Adipocyte (in vitro differentiated cells): ENCODE measurements at regions not wholly inside any gene's neighbourhood (a gene's known extent, or its start where the extent isn't known, plus 50 kb on each side); places are given as distances from the start of the nearest gene placed in this dataset.
"Not testable (repeated sequence)": the region's sequence is repeated elsewhere in the genome, so short reads cannot be mapped to it uniquely, and the experiment has no call there.

ENCODE experiments used
- DNase-seq: peaks from one replicate; pipeline ENCODE4 v3.0.0-alpha.2; 2015; ENCODE audit warnings: low read depth
- H3K27me3 ChIP-seq: replicated peaks from 2 replicates; pipeline ENCODE4 v1.7.0; 2013; ENCODE audit warnings: mild to moderate bottlenecking, low read length, moderate library complexity; ENCODE audit not compliant: control insufficient read depth, insufficient read depth
- H3K36me3 ChIP-seq: 2 replicates; pipeline ENCODE4 v1.7.0; 2013; ENCODE audit warnings: low read length, mild to moderate bottlenecking, moderate library complexity; ENCODE audit not compliant: control insufficient read depth, insufficient read depth, severe bottlenecking
- H3K4me1 ChIP-seq: 2 replicates; pipeline ENCODE4 v1.7.0; 2013; ENCODE audit warnings: mild to moderate bottlenecking, low read length, moderate library complexity; ENCODE audit not compliant: control insufficient read depth, insufficient read depth
- H3K4me3 ChIP-seq: 2 replicates; pipeline ENCODE4 v1.7.0; 2013; ENCODE audit warnings: mild to moderate bottlenecking, low read length, moderate library complexity
- H3K9ac ChIP-seq: 2 replicates; pipeline ENCODE4 v1.7.0; 2013; ENCODE audit warnings: mild to moderate bottlenecking, low read length, moderate library complexity
- H3K9me3 ChIP-seq: 2 replicates; pipeline ENCODE4 v1.7.0; 2013; ENCODE audit warnings: mild to moderate bottlenecking, low read length, moderate library complexity; ENCODE audit not compliant: control insufficient read depth

- Histone ChIP-seq H3K4me3 (no peak overlapping the region), H3K9ac (no peak overlapping the region), H3K36me3 (no peaks in the 10 kb centered on the region), H3K4me1 (peaks cover 13% of the 10 kb centered on the region), H3K9me3 (no peaks in the 10 kb centered on the region), H3K27me3 (no peaks in the 10 kb centered on the region)
- DNase-seq, result no peak
Measured at GRCh38 chr1:232426801-232427200, 203.1 kb downstream of the SIPA1L2 start.

- Histone ChIP-seq H3K9me3 (no peaks in the 10 kb centered on the region), H3K9ac (no peak overlapping the region), H3K36me3 (no peaks in the 10 kb centered on the region), H3K4me3 (no peak overlapping the region), H3K27me3 (no peaks in the 10 kb centered on the region), H3K4me1 (peaks cover 13% of the 10 kb centered on the region)
- no peak for DNase-seq
Measured at GRCh38 chr1:232425421-232425820, 204.5 kb downstream of the SIPA1L2 start.

- no peak overlapping the region for H3K4me3 ChIP-seq
- peaks cover 9% of the 10 kb centered on the region for H3K4me1 ChIP-seq
- no peaks in the 10 kb centered on the region for H3K27me3 ChIP-seq
- no peaks in the 10 kb centered on the region for H3K9me3 ChIP-seq
- DNase-seq, result peak; percentile 38
- no peak overlapping the region for H3K9ac ChIP-seq
- H3K36me3 ChIP-seq, result no peaks in the 10 kb centered on the region
Measured at GRCh38 chr1:232423591-232423990, 206.3 kb downstream of the SIPA1L2 start.

GRCh38 chr1:232422898-232423297 lies 207.0 kb downstream of the SIPA1L2 start:
- DNase-seq, result no peak
- H3K4me1 ChIP-seq, result peaks cover 9% of the 10 kb centered on the region
- no peak overlapping the region for H3K9ac ChIP-seq
- H3K36me3 ChIP-seq, result no peaks in the 10 kb centered on the region
- no peaks in the 10 kb centered on the region for H3K9me3 ChIP-seq
- no peaks in the 10 kb centered on the region for H3K27me3 ChIP-seq
- no peak overlapping the region for H3K4me3 ChIP-seq

GRCh38 chr1:232422098-232422497 lies 207.8 kb downstream of the SIPA1L2 start:
- no peaks in the 10 kb centered on the region for H3K27me3 ChIP-seq
- peaks cover 9% of the 10 kb centered on the region for H3K4me1 ChIP-seq
- H3K9ac ChIP-seq, result no peak overlapping the region
- H3K36me3 ChIP-seq, result no peaks in the 10 kb centered on the region
- no peak overlapping the region for H3K4me3 ChIP-seq
- no peaks in the 10 kb centered on the region for H3K9me3 ChIP-seq
- DNase-seq, result peak; percentile 32

GRCh38 chr1:232421143-232421796 lies 208.7 kb downstream of the SIPA1L2 start:
- Histone ChIP-seq H3K4me3 (no peak overlapping the region), H3K27me3 (no peaks in the 10 kb centered on the region), H3K4me1 (peaks cover 9% of the 10 kb centered on the region), H3K36me3 (no peaks in the 10 kb centered on the region), H3K9me3 (no peaks in the 10 kb centered on the region), H3K9ac (no peak overlapping the region)
- DNase-seq, result no peak

GRCh38 chr1:232417636-232418248 lies 212.2 kb downstream of the SIPA1L2 start:
- no peaks in the 10 kb centered on the region for H3K27me3 ChIP-seq
- H3K9me3 ChIP-seq, result no peaks in the 10 kb centered on the region
- H3K36me3 ChIP-seq, result no peaks in the 10 kb centered on the region
- no peak overlapping the region for H3K4me3 ChIP-seq
- peaks cover under 1% of the 10 kb centered on the region for H3K4me1 ChIP-seq
- no peak for DNase-seq
- no peak overlapping the region for H3K9ac ChIP-seq

GRCh38 chr1:232416026-232416568 lies 213.8 kb downstream of the SIPA1L2 start:
- H3K9ac ChIP-seq, result no peak overlapping the region
- H3K36me3 ChIP-seq, result no peaks in the 10 kb centered on the region
- DNase-seq, result peak; percentile 22
- no peaks in the 10 kb centered on the region for H3K27me3 ChIP-seq
- no peaks in the 10 kb centered on the region for H3K9me3 ChIP-seq
- no peaks in the 10 kb centered on the region for H3K4me1 ChIP-seq
- no peak overlapping the region for H3K4me3 ChIP-seq

GRCh38 chr1:232415481-232415880 lies 214.5 kb downstream of the SIPA1L2 start:
- not testable (repeated sequence) for H3K9ac ChIP-seq, H3K4me3 ChIP-seq, H3K9me3 ChIP-seq, H3K4me1 ChIP-seq, H3K27me3 ChIP-seq, H3K36me3 ChIP-seq, DNase-seq

GRCh38 chr1:232414100-232414499 lies 215.8 kb downstream of the SIPA1L2 start:
- no peaks in the 10 kb centered on the region for H3K36me3 ChIP-seq
- no peaks in the 10 kb centered on the region for H3K27me3 ChIP-seq
- DNase-seq, result no peak
- H3K4me1 ChIP-seq, result no peaks in the 10 kb centered on the region
- no peak overlapping the region for H3K4me3 ChIP-seq
- peaks cover 6% of the 10 kb centered on the region for H3K9me3 ChIP-seq
- H3K9ac ChIP-seq, result no peak overlapping the region

GRCh38 chr1:232413674-232414073 lies 216.3 kb downstream of the SIPA1L2 start:
- H3K9ac ChIP-seq, result no peak overlapping the region
- peaks cover 7% of the 10 kb centered on the region for H3K9me3 ChIP-seq
- no peaks in the 10 kb centered on the region for H3K27me3 ChIP-seq
- no peak for DNase-seq
- H3K4me3 ChIP-seq, result no peak overlapping the region
- H3K36me3 ChIP-seq, result no peaks in the 10 kb centered on the region
- no peaks in the 10 kb centered on the region for H3K4me1 ChIP-seq
